Mammary epithelial cell (primary cell): ENCODE measurements at regions not wholly inside any gene's neighbourhood (a gene's known extent, or its start where the extent isn't known, plus 50 kb on each side); places are given as distances from the start of the nearest gene placed in this dataset.

Source experiments
- CTCF ChIP-seq, 2 donors: IDR thresholded peaks in 1 of 2; conservative IDR thresholded peaks in 1 of 2; 2 replicates each; pipeline ENCODE4 v1.5.1; 2011 to 2012; ENCODE audit warnings: inconsistent platforms in 2 of 2, low read length in 2 of 2, mild to moderate bottlenecking in 2 of 2, control low read depth in 1 of 2, low read depth in 1 of 2; ENCODE audit not compliant: insufficient read depth in 1 of 2; ENCODE audit errors: extremely low read depth in 1 of 2
- EZH2 ChIP-seq: IDR thresholded peaks from 2 replicates; pipeline ENCODE4 v1.6.1; 2012; ENCODE audit warnings: low read length, inconsistent platforms, borderline replicate concordance

GRCh38 chr4:1501754-1502500 is 95.7 kb upstream of the NKX1-1 start:
- TF ChIP-seq CTCF (conservative IDR thresholded peaks at IDR 0.05 in 1 of 2, IDR thresholded peaks at IDR 0.05 in 1 of 2; ENCODE audit: extremely low read depth in 1 of 2, insufficient read depth in 1 of 2, low read depth in 1 of 2, low read length in 2 of 2) (no peak), EZH2 (no peak)
